COLO668 (cell line): ENCODE measurements at regions not wholly inside any gene's neighbourhood (a gene's known extent, or its start where the extent isn't known, plus 50 kb on each side); places are given as distances from the start of the nearest gene placed in this dataset.

ENCODE experiments used
- DNase-seq: peaks from one replicate; lab custom pipeline; 2025; ENCODE audit not compliant: unreplicated experiment; lab: John Stamatoyannopoulos, UW

DNA sequence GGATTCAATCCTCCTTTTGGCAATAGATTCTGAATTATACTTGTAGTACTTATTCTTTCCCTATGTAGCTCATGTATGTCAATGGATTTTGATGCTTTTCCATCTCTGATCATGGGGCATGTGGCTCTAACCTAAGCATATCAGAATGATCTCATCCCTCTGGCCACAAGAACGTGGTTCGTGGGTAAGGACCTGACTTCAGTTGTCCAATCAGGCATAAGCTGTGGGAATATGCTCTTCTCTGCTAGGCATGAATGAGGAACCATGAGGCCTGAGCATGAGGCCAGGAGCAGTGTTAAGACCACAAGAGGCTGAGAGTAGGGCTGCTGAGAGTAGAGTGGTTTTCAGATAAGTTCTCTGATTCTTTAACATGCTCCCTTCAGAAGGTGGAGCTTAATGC lies 292.4 kb upstream of the TSHZ3 start:
- DNase-seq = no peak

DNA sequence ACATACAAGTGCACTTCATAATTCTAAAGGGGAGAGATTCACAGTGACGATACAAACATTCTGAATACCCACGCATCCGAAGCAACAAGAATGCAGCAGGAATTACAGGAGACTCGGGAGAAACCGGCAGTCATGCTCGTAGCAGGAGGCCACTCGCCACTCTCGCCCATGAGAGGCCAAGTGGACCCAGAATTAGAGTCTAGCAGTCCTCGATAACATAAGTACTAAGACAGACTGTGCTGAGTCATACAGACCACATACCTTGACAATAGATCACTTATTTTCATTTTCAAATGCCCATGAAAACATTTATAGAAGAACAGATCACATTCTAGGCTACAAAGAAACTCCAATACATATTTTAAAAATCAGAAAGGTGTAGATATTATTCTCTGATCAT lies 299.1 kb upstream of the TSHZ3 start:
- DNase-seq = no peak

DNA sequence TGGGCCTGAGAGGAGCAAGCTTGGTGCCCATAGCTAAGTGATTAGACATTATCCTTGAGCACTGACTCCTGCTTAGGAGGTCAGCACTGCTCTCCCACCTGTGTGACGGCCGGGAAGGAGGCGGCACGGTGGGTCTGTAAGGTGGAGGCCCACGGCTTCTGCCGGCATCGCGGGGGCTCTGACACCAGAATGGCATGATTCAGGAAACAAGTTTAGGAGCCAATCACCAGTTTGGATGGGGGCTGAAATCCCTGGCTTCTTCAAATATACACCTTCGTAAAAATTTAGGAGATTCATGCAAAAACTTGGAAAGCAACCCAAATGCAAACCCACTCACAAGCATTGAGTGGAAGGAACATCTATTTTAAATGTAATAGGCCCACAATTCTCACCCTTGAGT lies 307.3 kb upstream of the TSHZ3 start:
- DNase-seq = no peak

DNA sequence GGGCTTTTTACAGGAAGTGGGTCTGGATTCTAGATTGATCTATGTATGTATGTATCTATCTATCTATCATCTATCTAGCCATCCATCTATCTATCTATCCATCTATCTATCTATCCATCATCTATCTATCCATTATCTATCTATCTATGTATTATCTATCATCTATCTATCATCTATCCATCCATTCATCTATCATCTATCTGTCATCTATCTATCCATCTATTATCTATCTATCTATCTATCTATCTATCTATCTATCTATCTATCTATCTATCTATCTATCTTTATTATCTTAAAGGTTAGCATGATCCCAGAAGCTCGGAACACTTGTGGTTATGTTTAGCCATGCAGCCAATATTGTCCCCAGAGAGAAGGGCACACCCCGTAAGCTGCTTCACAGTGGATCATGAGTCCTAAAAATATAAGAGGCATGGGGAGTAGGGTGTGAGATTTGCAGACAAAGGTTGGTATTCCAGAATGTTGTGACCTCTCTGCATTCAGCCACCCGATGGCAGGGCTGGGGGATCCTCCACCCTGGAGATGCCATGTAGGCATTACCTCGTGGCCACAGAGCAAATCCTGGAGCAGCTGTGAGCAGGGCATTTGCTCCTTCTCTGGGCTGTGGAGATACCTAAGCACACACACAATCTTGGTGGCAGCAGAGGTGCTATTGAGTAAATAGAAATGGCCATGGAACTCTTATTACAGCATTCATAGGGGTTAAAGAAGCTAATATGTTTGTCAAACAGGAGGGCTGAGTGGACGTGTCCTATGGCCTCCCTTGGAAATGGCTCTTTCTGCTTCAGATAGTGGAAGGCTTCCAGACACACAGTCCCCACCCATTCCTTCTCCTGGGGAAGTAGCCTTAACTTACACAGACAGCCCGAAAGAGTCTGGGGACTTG lies 310.0 kb upstream of the TSHZ3 start:
- no peak for DNase-seq

DNA sequence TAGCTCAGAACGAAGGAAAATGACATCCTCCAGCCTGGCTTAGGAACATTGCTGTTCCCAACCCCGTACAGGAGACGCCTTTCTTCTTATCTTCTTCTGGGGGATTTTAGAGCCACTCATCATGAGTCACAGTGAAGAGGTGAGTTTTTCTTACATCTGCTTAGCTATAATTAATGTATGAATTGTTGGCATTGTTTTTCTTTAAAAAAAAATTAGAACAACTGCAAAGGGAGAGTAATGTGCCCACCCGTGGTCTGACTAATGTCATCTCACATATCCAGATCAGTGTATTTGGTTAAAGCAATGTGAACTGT lies 310.6 kb upstream of the TSHZ3 start:
- DNase-seq = no peak

DNA sequence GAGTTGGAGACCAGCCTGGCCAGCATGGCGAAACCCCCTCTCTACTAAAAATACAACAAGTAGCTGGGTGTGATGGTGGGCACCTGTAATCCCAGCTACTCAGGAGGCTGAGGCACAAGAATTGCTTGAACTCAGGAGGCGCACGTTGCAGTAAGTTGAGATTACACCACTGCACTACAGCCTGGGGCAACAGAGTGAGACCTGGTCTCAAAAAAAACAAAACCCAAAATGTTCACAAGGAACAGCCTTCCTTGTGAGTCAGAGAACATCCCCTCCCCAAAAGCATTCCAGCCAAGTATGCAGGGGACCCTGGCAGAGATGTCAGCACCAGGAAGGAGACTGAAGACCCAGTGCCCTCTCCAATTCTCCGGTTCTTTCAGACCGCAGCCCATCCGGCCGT lies 314.9 kb upstream of the TSHZ3 start:
- no peak for DNase-seq

DNA sequence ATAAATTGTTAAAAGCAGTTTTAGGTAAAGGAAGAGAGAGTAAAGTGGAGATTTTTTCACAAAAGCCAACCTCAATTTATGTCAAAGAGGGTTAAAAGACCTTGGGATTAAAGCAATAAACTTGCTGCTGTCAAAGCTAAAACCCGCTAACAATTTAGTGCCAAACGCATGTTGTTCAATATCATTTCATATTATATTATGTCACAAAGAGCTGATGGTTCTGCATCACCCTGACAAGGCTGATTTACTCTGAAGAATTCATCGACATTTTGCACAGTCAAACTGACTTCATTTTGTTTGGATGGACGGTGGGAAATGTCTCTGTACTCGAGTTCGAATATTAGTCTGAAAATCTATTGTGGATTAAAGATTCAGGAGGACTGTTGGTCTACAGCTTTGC lies 315.8 kb upstream of the TSHZ3 start:
- no peak for DNase-seq

DNA sequence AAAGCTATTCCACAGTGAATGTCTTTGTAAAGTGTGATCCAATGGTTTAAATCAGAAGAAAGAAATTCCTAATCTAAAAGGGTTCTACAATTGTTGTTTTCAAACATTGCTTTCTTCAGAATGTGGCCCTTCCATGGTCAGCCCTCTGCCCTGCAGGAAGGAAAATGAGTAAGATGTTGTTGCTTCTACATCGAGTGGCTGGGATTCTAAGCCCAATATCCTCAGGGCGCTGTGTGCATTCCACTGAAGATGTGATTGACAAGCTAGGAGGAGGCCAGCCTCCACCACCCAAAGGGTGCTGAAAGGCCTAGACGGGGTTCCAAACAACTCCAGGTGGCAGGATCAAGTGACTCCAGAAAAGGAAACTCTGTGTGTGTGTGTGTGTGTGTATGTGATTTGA lies 316.9 kb upstream of the TSHZ3 start:
- DNase-seq = no peak

DNA sequence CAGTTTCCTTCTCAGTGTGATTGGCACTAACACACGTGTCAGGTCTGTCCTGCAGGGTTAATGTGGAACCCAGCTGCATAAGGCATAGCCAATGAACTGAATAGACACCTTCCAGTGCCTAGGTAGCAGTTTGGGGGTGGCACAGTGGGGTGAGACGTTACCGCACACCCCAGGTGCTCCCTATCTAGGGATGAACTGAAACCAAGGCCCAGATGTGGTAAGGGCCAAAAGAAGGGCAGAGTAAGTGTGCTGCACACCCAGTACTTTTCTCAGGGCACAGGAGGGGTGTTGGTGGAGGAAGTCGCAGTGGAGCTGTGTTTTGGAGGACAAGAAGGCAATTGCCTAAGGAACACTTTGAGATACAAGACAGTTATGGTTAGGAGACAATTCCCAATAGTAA lies 317.9 kb upstream of the TSHZ3 start:
- DNase-seq = no peak

DNA sequence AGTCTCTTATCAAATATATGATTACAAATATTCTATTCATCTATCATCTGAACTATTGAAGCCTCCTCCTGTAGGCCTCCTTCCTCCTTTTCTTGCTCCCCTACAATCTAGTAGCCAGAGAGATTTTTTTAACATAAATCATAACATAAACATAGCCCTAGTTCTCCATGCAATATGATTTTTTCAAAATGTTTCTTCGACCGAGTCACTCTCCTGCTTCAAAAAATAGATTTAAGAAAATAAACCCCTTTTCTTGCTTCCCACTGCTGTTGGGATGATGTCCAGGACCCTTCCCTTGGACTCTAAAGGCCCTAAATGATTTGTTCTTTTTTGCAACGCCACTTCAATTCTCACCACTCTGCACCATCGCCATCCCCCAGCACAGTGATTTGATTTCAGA lies 319.7 kb upstream of the TSHZ3 start:
- DNase-seq = no peak

DNA sequence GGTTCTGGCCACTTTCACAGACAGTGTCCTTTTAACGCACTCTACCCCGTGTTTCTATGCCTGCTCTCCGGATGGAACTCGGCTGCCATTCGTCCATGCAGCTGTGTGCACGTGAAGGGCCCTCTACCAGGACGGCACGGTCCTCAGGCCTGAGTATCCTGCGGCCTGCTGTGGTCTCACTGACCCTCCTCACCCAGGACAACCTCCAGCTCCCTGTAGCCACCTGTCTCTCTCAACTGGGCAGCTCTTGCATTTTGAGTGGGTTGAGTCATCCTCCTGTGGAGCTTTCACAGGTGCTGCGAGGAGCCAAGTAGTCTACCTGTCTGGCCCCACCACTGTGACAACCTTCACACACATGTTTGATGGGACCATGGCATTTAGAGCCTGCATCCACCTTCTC lies 321.7 kb upstream of the TSHZ3 start:
- DNase-seq = no peak

DNA sequence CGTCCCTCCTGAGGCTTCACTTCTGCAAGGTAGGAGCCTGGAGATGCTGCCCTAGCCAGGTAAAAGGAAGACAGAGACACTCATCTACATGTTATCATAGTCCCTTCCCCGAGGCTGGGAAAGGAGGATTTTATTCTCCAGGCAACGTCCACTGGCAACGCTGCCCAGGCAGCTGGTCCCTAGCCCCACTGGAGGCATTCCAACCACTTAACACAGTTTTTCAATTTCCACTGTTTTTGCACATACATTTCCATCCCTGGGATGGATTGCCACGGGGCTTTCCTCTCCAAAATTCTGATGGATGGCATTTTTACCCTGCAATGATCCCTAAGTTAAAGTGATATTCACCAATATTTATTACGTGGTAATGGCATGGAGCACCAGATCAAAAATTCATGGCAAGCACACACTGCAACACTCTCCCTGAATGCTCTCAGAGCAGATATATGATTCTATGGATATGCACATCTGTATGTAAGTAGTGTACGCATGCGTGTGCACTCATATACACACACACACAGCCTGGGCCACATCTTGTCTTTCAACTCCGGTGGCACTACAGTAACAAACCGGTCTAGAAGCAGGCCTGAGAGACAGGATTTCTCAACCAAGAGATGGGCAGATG lies 322.3 kb upstream of the TSHZ3 start:
- DNase-seq = no peak

DNA sequence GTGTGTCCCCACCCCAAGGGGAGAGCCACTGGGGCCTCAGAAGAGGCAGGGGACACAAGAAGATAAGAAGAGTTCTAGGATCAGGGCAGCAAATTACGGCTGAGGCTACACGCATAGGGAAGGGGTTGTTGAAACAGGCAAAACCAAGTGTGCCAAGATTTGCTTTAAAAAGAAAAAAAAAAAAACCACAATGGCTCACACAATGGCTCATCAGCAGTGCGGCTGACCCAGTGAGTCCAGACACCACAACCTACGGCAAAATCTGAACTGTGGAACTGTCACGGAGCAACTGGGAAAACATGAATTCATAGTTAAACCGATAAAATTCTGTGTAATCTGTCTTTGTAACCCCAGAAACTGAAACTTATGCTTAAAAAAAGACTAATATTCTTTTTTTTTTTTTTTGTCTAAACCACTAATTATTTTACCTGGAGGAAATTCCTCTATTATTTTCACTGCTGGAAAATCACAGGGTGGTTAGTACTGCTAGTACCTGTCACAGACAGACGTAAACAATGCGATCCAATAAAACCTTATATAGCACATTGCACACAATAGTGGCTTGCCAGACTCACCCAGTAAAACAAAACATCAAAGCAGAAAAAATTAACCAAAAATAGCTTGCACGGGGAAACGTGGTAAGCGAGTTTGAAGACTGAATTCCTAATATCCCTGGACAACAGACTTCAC lies 325.4 kb upstream of the TSHZ3 start:
- no peak for DNase-seq

DNA sequence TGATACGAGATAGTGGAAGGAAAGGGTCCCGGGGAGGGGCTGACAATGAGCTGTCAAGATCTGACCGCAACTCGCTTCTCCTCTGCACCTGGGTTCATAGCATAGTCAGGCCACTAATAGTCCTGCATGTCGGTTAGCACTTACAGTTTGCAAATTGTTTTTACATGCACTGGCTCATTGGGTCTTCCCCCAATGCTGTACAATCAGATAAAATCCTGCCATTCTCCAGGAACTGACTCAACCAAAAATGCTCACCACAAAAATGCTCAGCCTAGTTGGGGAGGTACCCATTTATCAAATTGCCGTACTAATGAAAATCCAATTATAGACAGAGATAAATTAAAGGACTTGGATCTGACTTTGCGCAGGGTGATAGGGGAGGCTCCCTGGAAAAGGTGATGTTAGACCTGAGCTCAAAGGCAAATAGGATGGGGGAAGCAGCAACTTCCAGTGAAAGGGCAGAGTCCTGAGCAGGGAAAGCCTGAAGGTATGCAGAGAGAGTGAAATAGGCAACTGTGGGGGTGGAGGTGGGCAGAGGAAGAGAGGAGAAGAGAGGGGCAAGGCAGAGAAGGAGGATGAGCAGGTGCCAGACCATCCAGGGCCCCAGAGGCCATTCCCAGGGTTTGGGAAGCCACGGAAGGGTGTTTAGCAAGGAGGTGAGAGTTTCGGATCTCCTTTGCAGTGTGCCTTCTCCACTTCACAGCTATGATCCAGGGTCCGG lies 326.1 kb upstream of the TSHZ3 start:
- DNase-seq = no peak

DNA sequence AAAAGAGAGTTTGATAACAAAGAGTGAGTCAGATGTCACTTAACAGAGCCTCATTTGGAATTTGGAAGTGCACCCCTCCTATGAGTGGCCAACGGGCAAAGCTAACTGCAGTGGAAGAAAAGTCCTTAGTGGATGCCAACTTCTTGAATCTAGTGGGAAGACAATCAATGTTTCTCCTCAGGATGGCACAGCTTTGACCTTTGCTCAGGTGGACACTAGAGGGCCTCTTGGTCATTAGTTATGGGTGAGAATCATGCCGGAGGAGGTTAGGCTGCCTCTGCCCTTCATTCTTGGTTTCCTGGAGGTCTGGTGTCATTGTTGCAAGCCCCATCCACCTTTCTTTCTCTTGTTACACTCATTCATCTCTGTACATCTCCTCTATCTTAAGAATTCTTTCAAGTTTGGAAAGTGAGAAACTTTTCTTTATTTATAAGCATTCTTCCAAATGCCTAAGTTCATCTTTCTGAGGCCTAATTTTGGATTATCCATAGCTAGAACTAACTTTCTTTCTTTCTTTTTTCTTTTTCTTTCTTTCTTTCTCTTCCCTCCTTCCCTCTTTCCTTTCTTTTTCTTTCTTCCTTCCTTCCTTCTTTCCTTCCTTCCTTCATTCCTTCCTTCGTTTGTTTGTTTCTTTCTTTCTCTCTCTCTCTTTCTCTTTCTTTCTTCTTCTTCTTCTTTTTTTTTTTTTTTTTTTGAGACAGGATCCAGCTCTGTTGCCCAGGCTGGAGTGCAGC lies 327.2 kb upstream of the TSHZ3 start:
- DNase-seq = no peak

DNA sequence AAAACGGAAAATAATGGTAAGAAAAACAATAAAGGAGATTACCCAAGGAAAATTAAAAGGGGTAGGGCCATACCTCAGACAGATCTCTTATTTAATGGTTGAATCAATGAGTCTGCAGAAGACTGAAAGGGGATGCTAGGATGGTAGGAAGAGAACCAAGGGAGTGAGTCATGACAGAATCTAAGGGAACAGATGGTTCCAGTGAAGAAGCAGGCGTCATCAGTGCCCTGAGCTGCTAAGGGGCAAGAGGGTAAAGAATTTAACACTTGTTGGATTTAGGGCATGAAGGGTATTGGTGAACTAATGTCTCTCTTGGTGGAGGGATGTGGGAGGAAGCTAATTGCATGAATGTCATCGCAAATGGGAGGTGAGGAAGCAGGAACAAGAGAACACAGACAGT lies 329.2 kb upstream of the TSHZ3 start:
- no peak for DNase-seq

DNA sequence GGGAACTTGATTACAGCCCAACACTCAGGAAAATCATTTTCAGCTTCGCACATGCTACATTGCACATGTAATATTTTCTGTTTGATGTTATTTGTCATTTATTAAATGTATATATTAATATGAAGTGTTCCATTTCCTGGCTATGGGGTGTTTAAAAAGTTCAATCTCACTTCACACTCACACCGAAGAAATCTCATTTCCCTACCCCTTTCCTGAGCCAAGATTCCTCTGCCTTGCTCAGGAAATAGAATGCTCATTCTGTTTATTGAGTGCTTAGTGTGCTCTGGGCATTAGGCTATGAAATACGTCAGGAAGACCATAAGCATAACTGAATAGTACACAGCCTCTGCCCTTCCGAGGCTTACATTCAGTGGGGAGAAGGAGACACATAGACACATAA lies 331.9 kb upstream of the TSHZ3 start:
- DNase-seq = no peak

DNA sequence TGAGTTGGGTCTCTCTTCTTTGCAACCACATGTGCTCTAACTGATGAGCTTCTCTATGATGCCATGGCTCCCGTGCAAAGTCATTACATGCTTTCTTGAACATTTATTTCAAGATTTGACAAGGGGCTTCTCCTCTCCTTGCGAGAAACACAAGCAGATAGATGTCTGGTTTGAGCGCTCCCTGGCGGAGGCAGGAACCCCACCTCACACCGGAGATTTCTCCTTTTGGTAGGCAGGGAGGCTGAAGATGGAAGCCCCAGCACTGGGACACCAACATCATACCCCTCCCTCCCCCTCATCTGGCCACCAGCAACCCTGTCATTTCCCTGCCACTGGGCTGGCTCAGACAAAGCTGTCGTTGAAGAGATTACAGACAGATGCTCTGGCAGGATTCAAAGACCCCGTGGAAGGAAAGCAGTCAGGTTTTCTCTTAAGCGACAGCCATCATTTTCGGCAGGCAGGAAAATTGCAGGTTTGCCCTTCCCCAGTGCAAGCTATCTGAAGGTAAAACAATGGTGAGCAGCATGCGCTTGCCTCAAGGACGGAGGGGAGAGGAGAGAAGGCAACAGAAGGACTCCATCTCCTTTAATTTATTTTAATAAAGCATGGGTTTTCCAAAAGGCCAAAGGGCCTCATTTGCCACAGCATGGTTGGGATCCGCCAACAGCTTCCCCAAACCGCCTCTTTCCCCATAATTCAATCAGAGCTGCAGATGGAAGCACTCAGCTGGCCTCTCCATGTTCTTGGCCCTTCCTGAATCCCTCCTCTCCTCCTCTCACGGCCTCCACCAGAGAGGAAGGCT lies 344.1 kb upstream of the TSHZ3 start:
- no peak for DNase-seq

DNA sequence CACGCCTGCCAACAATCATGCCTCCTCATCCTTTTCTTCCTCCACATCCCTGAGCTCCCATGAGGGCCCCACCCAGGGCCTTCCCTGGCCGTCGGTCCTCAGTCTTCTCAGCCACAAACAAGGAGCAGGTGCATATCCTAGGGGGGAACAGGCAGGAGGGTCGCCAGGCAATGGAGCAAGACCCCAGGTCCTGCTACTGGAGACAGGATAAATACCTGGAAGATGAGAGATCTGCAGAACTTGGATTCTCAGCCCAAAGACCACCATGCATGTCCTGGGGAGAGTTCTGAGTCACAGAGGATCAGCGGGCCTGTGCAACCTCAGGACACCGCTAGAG lies 344.7 kb upstream of the TSHZ3 start:
- no peak for DNase-seq

DNA sequence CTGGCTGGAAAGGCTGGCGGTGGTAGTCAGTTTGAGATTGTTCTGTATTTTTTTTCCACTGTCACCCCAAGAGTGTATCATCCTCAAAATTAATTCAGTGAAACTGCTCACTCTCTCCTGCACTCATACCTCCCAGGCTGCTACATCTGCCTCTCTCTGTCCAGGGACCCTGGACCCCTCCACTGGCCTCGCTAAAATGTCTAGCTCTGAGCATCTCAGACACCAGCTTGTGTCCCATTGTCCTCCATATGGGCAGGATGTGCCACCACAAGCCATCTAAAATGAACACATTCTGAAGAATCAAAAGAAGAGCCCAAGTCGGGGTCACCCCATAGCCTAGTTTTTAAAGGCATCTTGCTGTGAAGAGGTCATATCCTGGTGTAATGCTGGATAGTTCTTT lies 345.5 kb upstream of the TSHZ3 start:
- no peak for DNase-seq
